ENCODE measurements at regions not wholly inside any gene's neighbourhood (a gene's known extent, or its start where the extent isn't known, plus 50 kb on each side); places are given as distances from the start of the nearest gene placed in this dataset.
"Not testable (repeated sequence)": the region's sequence is repeated elsewhere in the genome, so short reads cannot be mapped to it uniquely, and the experiment has no call there.

- TF ChIP-seq CTCF (conservative IDR thresholded peaks at IDR 0.05) (no peak), ZFX (IDR thresholded peaks at IDR 0.05) (no peak)
- H3K27ac ChIP-seq: no peak overlapping the region
These were observed 82.9 kb upstream of the SNX2 start for GRCh38 chr5:122691931-122692330.

- no peak overlapping the region for H3K27ac ChIP-seq
- TF ChIP-seq ZFX (IDR thresholded peaks at IDR 0.05) (no peak), CTCF (conservative IDR thresholded peaks at IDR 0.05) (no peak)
These were observed 80.9 kb upstream of the SNX2 start for GRCh38 chr5:122693963-122694362.

- H3K27ac ChIP-seq: no peak overlapping the region
- TF ChIP-seq ZFX (IDR thresholded peaks at IDR 0.05) (no peak), CTCF (conservative IDR thresholded peaks at IDR 0.05) (no peak)
These were observed 80.0 kb upstream of the SNX2 start for GRCh38 chr5:122694884-122695283.

- not testable (repeated sequence) for H3K27ac ChIP-seq
These were observed 78.1 kb upstream of the SNX2 start for GRCh38 chr5:122696735-122697134.

- TF ChIP-seq ZFX (IDR thresholded peaks at IDR 0.05) (no peak), CTCF (conservative IDR thresholded peaks at IDR 0.05) (no peak)
These were observed 77.7 kb upstream of the SNX2 start for GRCh38 chr5:122697191-122697590.

GRCh38 chr5:122699201-122699600, 75.7 kb upstream of the SNX2 start:
- no peak for TF ChIP-seq ZFX (IDR thresholded peaks at IDR 0.05)
- TF ChIP-seq CTCF (conservative IDR thresholded peaks at IDR 0.05): no peak
- H3K27ac ChIP-seq: no peak overlapping the region

More at GRCh38 chr5:122697191-122697590, 77.7 kb upstream of the SNX2 start:
- H3K27ac ChIP-seq: no peak overlapping the region

- no peak overlapping the region for H3K27ac ChIP-seq
- TF ChIP-seq CTCF (conservative IDR thresholded peaks at IDR 0.05) (no peak), ZFX (IDR thresholded peaks at IDR 0.05) (no peak)
These were observed 73.0 kb upstream of the SNX2 start for GRCh38 chr5:122701640-122702523.

GRCh38 chr5:122702524-122702875, 72.4 kb upstream of the SNX2 start:
- TF ChIP-seq CTCF (conservative IDR thresholded peaks at IDR 0.05) (no peak), ZFX (IDR thresholded peaks at IDR 0.05) (no peak)
- H3K27ac ChIP-seq: no peak overlapping the region
